ENCODE measurements at regions not wholly inside any gene's neighbourhood (a gene's known extent, or its start where the extent isn't known, plus 50 kb on each side); places are given as distances from the start of the nearest gene placed in this dataset.

GRCh38 chr5:18243846-18244245 is 609.6 kb downstream of the TAF11L14 start:
- H3K4me3 ChIP-seq, result no peak overlapping the region
- ChIA-PET CTCF (ENCODE audit: low intra/inter-chr PET ratio) (no interaction called here), POLR2A (no interaction called here)
- peaks cover 2% of the 10 kb centered on the region; the same call in 1 of the 2 replicates for H3K9me3 ChIP-seq (replicated peaks; ENCODE audit: control insufficient read depth, insufficient read depth, low read depth, low read length)
- no peak overlapping the region for H3K27ac ChIP-seq (ENCODE audit: extremely low read depth, low read depth, low read length)
- no peaks in the 10 kb centered on the region for H4K20me1 ChIP-seq (replicated peaks; ENCODE audit: control insufficient read depth, insufficient read depth, low read length)
- no peak for DNase-seq (ENCODE audit: extremely low read depth in 1 of 4, low spot score in 3 of 4)
- no peak overlapping the region for H2AFZ ChIP-seq (ENCODE audit: low read depth, low read length)
- H3K4me2 ChIP-seq (ENCODE audit: insufficient read depth, low read length), result no peak overlapping the region
- no peak for ATAC-seq
- no peak overlapping the region for H3K9ac ChIP-seq (ENCODE audit: insufficient read depth in 1 of 2, low read depth in 2 of 2, low read length in 2 of 2)
- 0% methylated on average over 2 of the region's 2 CpGs for WGBS (ENCODE audit: insufficient coverage, low coverage, missing lambda C conversion rate)
- no peaks in the 10 kb centered on the region for H3K36me3 ChIP-seq (ENCODE audit: control insufficient read depth, insufficient read depth, low read length)
- H3K79me2 ChIP-seq (ENCODE audit: control insufficient read depth, insufficient read depth, low read length), result no peaks in the 10 kb centered on the region
- no TSS peak for BruUV-seq (replicated peaks)
- H3K27me3 ChIP-seq (ENCODE audit: control insufficient read depth in 2 of 2, insufficient read depth in 2 of 2, low read length in 2 of 2), result no peaks in the 10 kb centered on the region
- H3K9me1 ChIP-seq (ENCODE audit: control insufficient read depth, insufficient read depth, low read length), result no peaks in the 10 kb centered on the region
- no peaks in the 10 kb centered on the region for H3K4me1 ChIP-seq (replicated peaks in 1 of 2; ENCODE audit: control insufficient read depth in 2 of 2, insufficient read depth in 2 of 2, low read length in 2 of 2)
- FAIRE-seq, result no peak
- in situ Hi-C loops (cut with MboI), result no loop called here
- intact Hi-C loops (cut with micrococcal nuclease), result no loop called here
- no peak for TF ChIP-seq HCFC1 (IDR thresholded peaks at IDR 0.05; ENCODE audit: low read depth, low read length)
- no peak for TF ChIP-seq CREB5 (CRISPR knock-in tag; IDR thresholded peaks at IDR 0.05)
- TF ChIP-seq STAT5A (IDR thresholded peaks at IDR 0.05; ENCODE audit: borderline replicate concordance, low read length), result no peak
- no peak for TF ChIP-seq MEF2D (tag; conservative IDR thresholded peaks at IDR 0.05; ENCODE audit: low read depth)
- TF ChIP-seq ADNP (tag; IDR thresholded peaks at IDR 0.05), result no peak
- no peak for TF ChIP-seq HMGXB4 (CRISPR knock-in tag; IDR thresholded peaks at IDR 0.05)
- no peak for TF ChIP-seq TEAD2 (tag; IDR thresholded peaks at IDR 0.05)
- TF ChIP-seq ZNF318 (IDR thresholded peaks at IDR 0.05; ENCODE audit: borderline replicate concordance in 1 of 2, low read depth in 1 of 2), result no peak
- no peak for TF ChIP-seq RBM34 (IDR thresholded peaks at IDR 0.05; ENCODE audit: borderline replicate concordance, insufficient read depth, low read length)
- TF ChIP-seq ZNF174 (CRISPR knock-in tag; IDR thresholded peaks at IDR 0.05), result no peak
- no peak for TF ChIP-seq CAMTA2 (CRISPR knock-in tag; conservative IDR thresholded peaks at IDR 0.05)
- no peak for TF ChIP-seq CHCHD3 (CRISPR knock-in tag; IDR thresholded peaks at IDR 0.05)
